Liver (tissue), 7 donors: ENCODE measurements at regions not wholly inside any gene's neighbourhood (a gene's known extent, or its start where the extent isn't known, plus 50 kb on each side); places are given as distances from the start of the nearest gene placed in this dataset.

Experiments
- DNase-seq: peaks from one replicate; pipeline ENCODE4 v3.0.0-alpha.2; 2017; ENCODE audit warnings: low spot score
- H3K27ac ChIP-seq, 2 donors: one replicate each; pipeline ENCODE4 v1.7.0; 2013; ENCODE audit warnings: inconsistent platforms in 2 of 2, low read length in 2 of 2, control low read depth in 1 of 2, low read depth in 1 of 2, mild to moderate bottlenecking in 1 of 2
- H3K27me3 ChIP-seq, 4 donors: one replicate each; pipeline versions ENCODE4 v1.6.1 to v1.7.0; 2013; ENCODE audit warnings: low read length in 3 of 4, inconsistent platforms in 1 of 4, mild to moderate bottlenecking in 1 of 4, moderate library complexity in 1 of 4; ENCODE audit not compliant: control insufficient read depth in 4 of 4, insufficient read depth in 4 of 4
- H3K36me3 ChIP-seq, 4 donors: one replicate each; pipeline versions ENCODE4 v1.6.1 to v1.7.0; 2013; ENCODE audit warnings: low read length in 3 of 4, mild to moderate bottlenecking in 3 of 4, low read depth in 1 of 4, moderate library complexity in 1 of 4; ENCODE audit not compliant: control insufficient read depth in 4 of 4, insufficient read depth in 3 of 4
- H3K4me1 ChIP-seq, 4 donors: one replicate each; pipeline versions ENCODE4 v1.6.1 to v1.7.0; 2013; ENCODE audit warnings: low read length in 3 of 4, mild to moderate bottlenecking in 3 of 4, moderate library complexity in 1 of 4; ENCODE audit not compliant: control insufficient read depth in 4 of 4, insufficient read depth in 4 of 4
- H3K4me3 ChIP-seq, 3 donors: one replicate each; pipeline versions ENCODE4 v1.6.1 to v1.7.0; 2013; ENCODE audit warnings: low read length in 3 of 3, control low read depth in 1 of 3, low read depth in 1 of 3, mild to moderate bottlenecking in 1 of 3
- H3K9ac ChIP-seq, 2 donors: one replicate each; pipeline ENCODE4 v1.7.0; 2013; ENCODE audit warnings: low read length in 2 of 2, mild to moderate bottlenecking in 2 of 2, moderate library complexity in 2 of 2, control low read depth in 1 of 2, low read depth in 1 of 2
- H3K9me3 ChIP-seq, 4 donors: one replicate each; pipeline versions ENCODE4 v1.6.1 to v1.7.0; 2013; ENCODE audit warnings: low read length in 3 of 4; ENCODE audit not compliant: control insufficient read depth in 4 of 4
- EGR1 ChIP-seq, 2 donors: IDR thresholded peaks; 2 replicates each; pipeline ENCODE4 v1.6.1; 2016 to 2018; ENCODE audit warnings: antibody characterized with exemption in 2 of 2, low read depth in 2 of 2
- FOXA2 ChIP-seq: IDR thresholded peaks from 2 replicates; pipeline ENCODE4 v1.6.1; 2016; ENCODE audit warnings: antibody characterized with exemption
- HNF4A ChIP-seq, 2 donors: conservative IDR thresholded peaks; 2 replicates each; pipeline ENCODE4 v1.6.1; 2016; ENCODE audit warnings: antibody characterized with exemption in 2 of 2, mild to moderate bottlenecking in 2 of 2
- HNF4G ChIP-seq: IDR thresholded peaks from 2 replicates; pipeline ENCODE4 v1.6.1; 2016; ENCODE audit warnings: antibody characterized with exemption
- JUND ChIP-seq, 2 donors: IDR thresholded peaks; 2 replicates each; pipeline ENCODE4 v1.6.1; 2016; ENCODE audit warnings: antibody characterized with exemption in 2 of 2
- MAX ChIP-seq: IDR thresholded peaks from 2 replicates; pipeline ENCODE4 v1.6.1; 2016; ENCODE audit warnings: antibody characterized with exemption
- RAD21 ChIP-seq, 2 donors: IDR thresholded peaks; 2 replicates each; pipeline ENCODE4 v1.6.1; 2016; ENCODE audit warnings: antibody characterized with exemption in 2 of 2, mild to moderate bottlenecking in 2 of 2
- REST ChIP-seq: IDR thresholded peaks from 2 replicates; pipeline ENCODE4 v1.6.1; 2016; ENCODE audit warnings: antibody characterized with exemption, mild to moderate bottlenecking
- RXRA ChIP-seq, 2 donors: IDR thresholded peaks; 2 replicates each; pipeline ENCODE4 v1.6.1; 2017 to 2018; ENCODE audit warnings: antibody characterized with exemption in 2 of 2, mild to moderate bottlenecking in 1 of 2
- SP1 ChIP-seq: IDR thresholded peaks from 2 replicates; pipeline ENCODE4 v1.6.1; 2018; ENCODE audit warnings: antibody characterized with exemption, mild to moderate bottlenecking
- ZBTB33 ChIP-seq: IDR thresholded peaks from 2 replicates; pipeline ENCODE4 v1.6.1; 2016; ENCODE audit warnings: antibody characterized with exemption
- WGBS: extraction: QIAGEN DNeasy Blood & Tissue Kit; methylation state at CpG from one replicate; pipeline ENCODE4 v1.1.7; 2013; 5-methylcytosine and 5-hydroxymethylcytosine counted together
- TF ChIP-seq, protein P1 (sequence below): IDR thresholded peaks from 2 replicates; pipeline ENCODE4 v1.6.1; 2016; ENCODE audit warnings: antibody characterized with exemption
- donor health status: healthy.
- donor health status: healthy.
- donor health status: healthy.
- donor health status: healthy.

DNA sequence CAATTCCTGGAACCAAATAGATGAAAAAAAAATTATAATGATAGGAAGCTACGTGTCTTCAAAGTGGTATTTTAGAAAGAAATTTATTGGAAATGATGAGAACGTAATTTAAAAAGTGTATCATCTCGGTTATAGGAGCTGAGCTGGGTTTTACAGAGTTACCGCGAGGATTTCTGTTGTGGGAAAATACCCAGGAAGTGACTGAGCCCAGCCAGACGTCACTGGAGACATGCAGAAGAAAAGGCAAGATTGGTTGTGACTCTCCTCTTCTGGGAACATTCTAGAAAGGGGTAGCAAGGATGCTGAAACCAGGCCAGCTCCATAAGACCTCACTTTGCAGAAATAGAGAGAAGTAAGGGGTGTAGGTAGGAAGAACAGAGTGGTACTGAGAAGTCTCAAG, 95.9 kb upstream of the ADGRF1 start (continued):
- TF ChIP-seq HNF4G = no peak
- TF ChIP-seq RXRA (IDR thresholded peaks at IDR 0.05) = no peak

DNA sequence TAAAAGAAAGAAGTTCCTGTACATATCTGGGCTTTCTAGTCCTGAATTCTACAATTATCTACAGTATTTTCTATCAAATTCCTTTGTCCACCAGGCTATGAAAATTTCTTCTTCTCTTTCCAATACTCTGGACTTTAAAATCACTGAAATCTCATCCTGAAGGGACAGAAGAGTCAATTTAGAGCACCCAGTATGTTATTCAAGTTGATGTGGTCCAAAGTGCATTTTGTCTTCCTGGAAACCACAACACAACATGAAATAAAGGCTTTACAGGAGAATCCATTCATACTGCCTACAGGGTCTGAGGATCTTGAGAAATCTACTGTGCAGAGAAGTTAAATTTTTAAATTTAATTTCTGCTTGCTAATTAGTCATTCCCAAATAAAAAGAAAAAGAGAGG, 94.9 kb upstream of the ADGRF1 start:
- DNase-seq = no peak
- Histone ChIP-seq H3K27ac (no peak overlapping the region), H3K27me3 (no peaks in the 10 kb centered on the region), H3K9ac (no peak overlapping the region), H3K9me3 (no peaks in the 10 kb centered on the region), H3K4me3 (no peak overlapping the region), H3K36me3 (no peaks in the 10 kb centered on the region), H3K4me1 (no peaks in the 10 kb centered on the region)
- TF ChIP-seq ZBTB33 = no peak
- no peak for TF ChIP-seq MAX
- TF ChIP-seq RAD21 (IDR thresholded peaks at IDR 0.05) = no peak
- peak in 1 of 2 donors; percentile 10 for TF ChIP-seq HNF4A (conservative IDR thresholded peaks at IDR 0.05)
- no peak for TF ChIP-seq RXRA (IDR thresholded peaks at IDR 0.05)
- TF ChIP-seq, protein P1, sequence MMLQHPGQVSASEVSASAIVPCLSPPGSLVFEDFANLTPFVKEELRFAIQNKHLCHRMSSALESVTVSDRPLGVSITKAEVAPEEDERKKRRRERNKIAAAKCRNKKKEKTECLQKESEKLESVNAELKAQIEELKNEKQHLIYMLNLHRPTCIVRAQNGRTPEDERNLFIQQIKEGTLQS = no peak
- TF ChIP-seq EGR1 (IDR thresholded peaks at IDR 0.05; ENCODE audit: low read depth in 2 of 2) = no peak
- no peak for TF ChIP-seq HNF4G

GRCh38 chr6:47135772-47136171, 93.6 kb upstream of the ADGRF1 start:
- Histone ChIP-seq H3K4me1 (no peaks in the 10 kb centered on the region), H3K36me3 (no peaks in the 10 kb centered on the region), H3K27ac (no peak overlapping the region), H3K9me3 (no peaks in the 10 kb centered on the region), H3K9ac (no peak overlapping the region), H3K27me3 (no peaks in the 10 kb centered on the region), H3K4me3 (no peak overlapping the region)
- TF ChIP-seq RXRA (IDR thresholded peaks at IDR 0.05) = peak in 1 of 2 donors; percentile 52
- TF ChIP-seq REST = peak; percentile 26
- peak; percentile 24 for TF ChIP-seq FOXA2
- TF ChIP-seq JUND (IDR thresholded peaks at IDR 0.05) = peak in 1 of 2 donors; percentile 26
- TF ChIP-seq HNF4A (conservative IDR thresholded peaks at IDR 0.05) = peak in 1 of 2 donors; percentile 33
- no peak for TF ChIP-seq SP1
- 33% methylated on average over 3 of the region's 3 CpGs for WGBS
- no peak for DNase-seq
